LNCAP (cell line): ENCODE measurements at regions not wholly inside any gene's neighbourhood (a gene's known extent, or its start where the extent isn't known, plus 50 kb on each side); places are given as distances from the start of the nearest gene placed in this dataset.

Source experiments
- CTCF ChIP-seq: fragments of 450-650 bp; IDR thresholded peaks from 2 replicates; pipeline ENCODE4 v1.5.1; 2017; ENCODE audit warnings: mild to moderate bottlenecking

DNA sequence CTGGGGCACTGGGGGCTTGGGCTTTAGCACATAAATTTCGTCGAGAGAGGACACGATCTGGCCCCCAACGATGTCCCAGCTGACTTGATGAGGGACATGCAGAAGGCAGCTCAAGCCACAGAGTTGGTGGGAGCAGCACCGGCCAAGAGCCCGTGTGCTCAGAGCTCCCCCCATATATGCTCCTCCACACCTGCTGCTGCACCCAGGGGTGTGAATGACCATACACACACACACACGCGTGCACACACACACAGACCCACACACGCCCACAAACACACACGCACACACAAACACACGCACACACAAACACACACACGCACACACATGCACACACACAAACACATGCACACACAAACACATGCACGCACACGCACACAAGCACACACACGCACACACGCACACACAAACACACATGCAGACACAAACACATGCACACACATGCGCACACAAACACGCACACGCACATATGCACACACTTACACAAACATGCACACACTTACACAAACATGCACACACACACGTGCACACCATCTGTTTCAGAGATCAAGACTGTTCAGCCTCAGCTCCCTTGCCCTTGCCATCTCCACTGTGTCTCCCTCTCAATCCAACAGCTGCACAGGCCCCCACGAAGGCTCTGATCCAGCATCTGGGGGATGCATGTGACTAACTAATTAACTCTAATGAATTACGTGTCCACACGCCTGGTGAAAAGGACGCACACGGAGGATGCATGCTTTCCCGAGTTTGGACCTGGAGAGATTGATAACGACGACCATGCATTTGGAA, 85.6 kb upstream of the TNRC6C start:
- no peak for TF ChIP-seq CTCF

GRCh38 chr17:77873500-77874302, 84.8 kb upstream of the TNRC6C start:
- no peak for TF ChIP-seq CTCF

DNA sequence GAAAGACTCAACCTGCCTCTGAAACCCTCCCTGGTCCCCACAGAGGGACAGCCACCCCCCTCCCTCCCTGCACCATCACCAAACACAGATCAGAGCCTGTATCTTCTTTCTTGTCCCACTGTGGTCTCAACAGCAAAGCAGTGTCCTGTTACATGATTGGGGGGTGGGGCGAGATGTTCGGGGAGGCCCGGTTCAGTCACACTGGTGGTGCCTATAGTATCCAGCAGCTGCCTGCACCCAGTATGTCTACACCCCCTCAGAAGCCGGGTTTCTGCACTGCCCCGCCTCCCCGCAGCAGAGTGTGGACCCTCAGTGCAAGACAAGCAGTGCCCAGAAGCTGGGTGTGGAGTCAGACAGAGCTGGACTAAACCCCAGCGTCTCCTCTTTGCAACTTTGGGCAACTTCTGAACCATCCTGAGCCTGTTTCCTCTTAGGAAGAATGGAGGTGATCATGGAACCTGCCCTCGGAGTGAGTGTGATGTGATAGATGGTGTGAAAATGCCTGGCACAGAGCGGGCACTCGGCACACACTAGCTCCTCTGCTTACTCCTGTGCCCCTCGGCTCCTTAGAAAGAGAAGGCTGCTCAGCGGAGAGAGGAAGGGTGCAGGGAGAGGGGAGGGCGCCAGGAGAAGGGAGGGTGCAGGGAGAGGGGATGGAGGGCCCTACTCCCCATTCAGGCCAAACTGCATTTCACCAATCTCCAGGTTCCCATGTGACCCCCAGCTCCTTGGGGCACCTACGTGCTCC, 84.0 kb upstream of the TNRC6C start:
- no peak for TF ChIP-seq CTCF

DNA sequence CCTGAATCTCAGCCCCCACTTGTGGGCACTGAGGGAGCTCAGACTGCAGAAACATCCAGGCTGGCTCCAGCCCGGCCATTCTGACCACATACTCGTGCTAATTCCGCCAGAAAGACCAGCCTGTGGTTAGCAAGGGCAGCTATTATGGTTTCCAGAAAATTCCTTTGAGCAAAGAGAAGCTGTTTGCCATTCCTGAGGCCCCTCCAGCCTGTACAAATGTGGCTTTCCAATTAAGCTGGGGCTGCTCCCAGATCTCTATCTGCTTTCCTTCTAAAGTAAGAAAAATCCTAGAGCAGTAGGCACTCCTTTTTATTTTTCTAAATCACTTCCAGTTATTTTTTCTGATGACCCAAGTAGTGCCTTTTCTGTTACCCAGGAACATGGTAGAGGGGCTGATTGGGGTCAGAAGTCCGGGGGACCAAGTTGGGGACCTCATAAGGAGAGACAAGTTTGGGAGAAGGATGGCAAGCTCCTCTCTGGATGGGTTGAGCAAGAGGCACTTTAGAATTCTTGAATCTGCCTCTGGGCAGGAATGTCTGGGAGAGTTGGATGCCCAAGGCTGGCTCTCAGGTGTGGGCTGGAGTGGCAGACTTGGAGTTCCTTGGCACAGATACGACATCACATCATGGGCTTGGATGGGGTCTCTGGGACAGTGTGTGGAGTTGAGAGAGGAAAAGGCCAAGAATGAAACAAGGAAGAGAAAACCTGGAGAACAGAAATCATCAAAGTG, 83.3 kb upstream of the TNRC6C start:
- TF ChIP-seq CTCF, result no peak

- TF ChIP-seq CTCF, result no peak
Observed at GRCh38 chr17:77875881-77876509, 82.5 kb upstream of the TNRC6C start.

- no peak for TF ChIP-seq CTCF
Observed at GRCh38 chr17:77877036-77877435, 81.5 kb upstream of the TNRC6C start.
